HEK293 (cell line): ENCODE measurements at regions not wholly inside any gene's neighbourhood (a gene's known extent, or its start where the extent isn't known, plus 50 kb on each side); places are given as distances from the start of the nearest gene placed in this dataset.

Experiments
- CTCF ChIA-PET: fragments of 350-600 bp; formaldehyde crosslinking; extraction: SDS; loops from one replicate; lab custom pipeline; 2021; ENCODE audit warnings: antibody characterized with exemption; lab: Yijun Ruan, JAX
- POLR2A ChIA-PET: fragments of 300-600 bp; formaldehyde crosslinking; extraction: SDS; loops from one replicate; lab custom pipeline; 2020; ENCODE audit warnings: antibody characterized with exemption, inconsistent platforms; lab: Yijun Ruan, JAX
- H3K27ac ChIP-seq: fragments of 200-500 bp; sonication (Bioruptor generic); 2 replicates; pipeline ENCODE4 v1.5.1; 2014; ENCODE audit warnings: low read depth, low read length, control low read depth, inconsistent platforms; ENCODE audit errors: extremely low read depth
- H3K36me3 ChIP-seq, 2 experiments: fragments of 200-500 bp in 1 of 2; sonication (Bioruptor generic) in 1 of 2; 1 replicate in 1 of 2; 2 replicates in 1 of 2; pipeline ENCODE4 v1.5.1; 2014 to 2017; ENCODE audit warnings: inconsistent platforms in 2 of 2, low read length in 2 of 2; ENCODE audit not compliant: control insufficient read depth in 2 of 2, insufficient read depth in 1 of 2
- H3K4me1 ChIP-seq: fragments of 200-500 bp; sonication (Bioruptor generic); 2 replicates; pipeline ENCODE4 v1.5.1; 2014; ENCODE audit warnings: mild to moderate bottlenecking, low read length, inconsistent platforms; ENCODE audit not compliant: control insufficient read depth, insufficient read depth
- H3K4me3 ChIP-seq: 2 replicates; pipeline ENCODE4 v1.5.1; 2011; ENCODE audit warnings: low read depth, mild to moderate bottlenecking, control low read depth, low read length, moderate library complexity
- H3K9me3 ChIP-seq: fragments of 200-500 bp; sonication (Bioruptor generic); 2 replicates; pipeline ENCODE4 v1.5.1; 2014; ENCODE audit warnings: low read depth, low read length, inconsistent platforms; ENCODE audit not compliant: control insufficient read depth, insufficient read depth
- GLI4 ChIP-seq: fragments of 450-650 bp; formaldehyde crosslinking; IDR thresholded peaks from 2 replicates; pipeline ENCODE4 v1.5.1; 2016; ENCODE audit warnings: missing biosample characterization, missing genetic modification characterization
- GLIS1 ChIP-seq: fragments of 450-650 bp; formaldehyde crosslinking; IDR thresholded peaks from 2 replicates; pipeline ENCODE4 v1.5.1; 2016; ENCODE audit warnings: missing biosample characterization, missing genetic modification characterization
- KLF7 ChIP-seq: fragments of 450-650 bp; formaldehyde crosslinking; IDR thresholded peaks from 2 replicates; pipeline ENCODE4 v1.5.1; 2016; ENCODE audit warnings: missing biosample characterization, missing genetic modification characterization, borderline replicate concordance
- ZBTB44 ChIP-seq: fragments of 450-650 bp; IDR thresholded peaks from 2 replicates; pipeline ENCODE4 v1.5.1; 2018; ENCODE audit warnings: missing biosample characterization, mild to moderate bottlenecking, missing genetic modification characterization
- ZBTB8A ChIP-seq: fragments of 450-650 bp; formaldehyde crosslinking; IDR thresholded peaks from 2 replicates; pipeline ENCODE4 v1.5.1; 2016; ENCODE audit warnings: missing biosample characterization, missing genetic modification characterization
- ZIC2 ChIP-seq: fragments of 450-650 bp; formaldehyde crosslinking; IDR thresholded peaks from 2 replicates; pipeline ENCODE4 v1.5.1; 2016; ENCODE audit warnings: missing biosample characterization, missing genetic modification characterization
- ZNF138 ChIP-seq: fragments of 450-650 bp; formaldehyde crosslinking; IDR thresholded peaks from 2 replicates; pipeline ENCODE4 v1.5.1; 2016; ENCODE audit warnings: missing biosample characterization, missing genetic modification characterization, borderline replicate concordance
- ZNF155 ChIP-seq: fragments of 450-650 bp; formaldehyde crosslinking; IDR thresholded peaks from 2 replicates; pipeline ENCODE4 v1.5.1; 2016; ENCODE audit warnings: missing biosample characterization, missing genetic modification characterization
- ZNF626 ChIP-seq: fragments of 450-650 bp; sonication (Bioruptor Pico); formaldehyde crosslinking; IDR thresholded peaks from 2 replicates; pipeline ENCODE4 v1.5.1; 2018; ENCODE audit warnings: missing biosample characterization, missing genetic modification characterization, inconsistent platforms
- ZNF654 ChIP-seq: fragments of 450-650 bp; formaldehyde crosslinking; IDR thresholded peaks from 2 replicates; pipeline ENCODE4 v1.5.1; 2016; ENCODE audit warnings: low read depth, missing biosample characterization, missing genetic modification characterization
- ZNF776 ChIP-seq: fragments of 450-650 bp; formaldehyde crosslinking; IDR thresholded peaks from 2 replicates; pipeline ENCODE4 v1.5.0; 2017; ENCODE audit warnings: missing biosample characterization, missing genetic modification characterization, borderline replicate concordance
- TF ChIP-seq, protein P1 (sequence below): fragments of 450-650 bp; formaldehyde crosslinking; IDR thresholded peaks from 2 replicates; pipeline ENCODE4 v1.5.1; 2016; ENCODE audit warnings: missing biosample characterization, missing genetic modification characterization
- TF ChIP-seq, protein P2 (sequence below): fragments of 450-650 bp; formaldehyde crosslinking; IDR thresholded peaks from 2 replicates; pipeline ENCODE4 v1.5.1; 2017; ENCODE audit warnings: missing biosample characterization, missing genetic modification characterization
- TF ChIP-seq, protein P3 (sequence below): fragments of 450-650 bp; formaldehyde crosslinking; IDR thresholded peaks from 2 replicates; pipeline ENCODE4 v1.5.1; 2016; ENCODE audit warnings: missing biosample characterization, missing genetic modification characterization
- TF ChIP-seq, protein P4 (sequence below): fragments of 450-650 bp; formaldehyde crosslinking; IDR thresholded peaks from 2 replicates; pipeline ENCODE4 v1.5.1; 2017; ENCODE audit warnings: missing biosample characterization, missing genetic modification characterization

- Histone ChIP-seq H3K27ac (no peak overlapping the region), H3K36me3 (no peaks in the 10 kb centered on the region), H3K4me3 (no peak overlapping the region), H3K9me3 (no peaks in the 10 kb centered on the region), H3K4me1 (peaks cover 7% of the 10 kb centered on the region; the same call in 1 of the 2 replicates)
- TF ChIP-seq ZNF626, result no peak
- no peak for TF ChIP-seq GLI4 (tag by site-specific recombination)
- TF ChIP-seq ZNF138 (tag by site-specific recombination), result no peak
- ChIA-PET CTCF (interaction anchor here (0.6 to 8.2 kb wide), 6 partner anchors 16 to 1899 kb away, joined by 3 to 105 read pairs (median 4); no protein-coding TSS in a partner anchor), POLR2A (no interaction called here)
These were observed 129.5 kb upstream of the CDK1 start for GRCh38 chr10:60648761-60649160.

- H3K4me1 ChIP-seq, result peaks cover 7% of the 10 kb centered on the region; the same call in 1 of the 2 replicates
- H3K27ac ChIP-seq, result no peak overlapping the region
- H3K9me3 ChIP-seq, result no peaks in the 10 kb centered on the region
- no peaks in the 10 kb centered on the region for H3K36me3 ChIP-seq
- TF ChIP-seq, protein P1, sequence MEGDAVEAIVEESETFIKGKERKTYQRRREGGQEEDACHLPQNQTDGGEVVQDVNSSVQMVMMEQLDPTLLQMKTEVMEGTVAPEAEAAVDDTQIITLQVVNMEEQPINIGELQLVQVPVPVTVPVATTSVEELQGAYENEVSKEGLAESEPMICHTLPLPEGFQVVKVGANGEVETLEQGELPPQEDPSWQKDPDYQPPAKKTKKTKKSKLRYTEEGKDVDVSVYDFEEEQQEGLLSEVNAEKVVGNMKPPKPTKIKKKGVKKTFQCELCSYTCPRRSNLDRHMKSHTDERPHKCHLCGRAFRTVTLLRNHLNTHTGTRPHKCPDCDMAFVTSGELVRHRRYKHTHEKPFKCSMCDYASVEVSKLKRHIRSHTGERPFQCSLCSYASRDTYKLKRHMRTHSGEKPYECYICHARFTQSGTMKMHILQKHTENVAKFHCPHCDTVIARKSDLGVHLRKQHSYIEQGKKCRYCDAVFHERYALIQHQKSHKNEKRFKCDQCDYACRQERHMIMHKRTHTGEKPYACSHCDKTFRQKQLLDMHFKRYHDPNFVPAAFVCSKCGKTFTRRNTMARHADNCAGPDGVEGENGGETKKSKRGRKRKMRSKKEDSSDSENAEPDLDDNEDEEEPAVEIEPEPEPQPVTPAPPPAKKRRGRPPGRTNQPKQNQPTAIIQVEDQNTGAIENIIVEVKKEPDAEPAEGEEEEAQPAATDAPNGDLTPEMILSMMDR, result peak; percentile 52; the same call in 1 of the 2 replicates
- TF ChIP-seq ZNF155 (tag by site-specific recombination) (no peak), ZNF654 (peak; percentile 89)
- TF ChIP-seq, protein P2, sequence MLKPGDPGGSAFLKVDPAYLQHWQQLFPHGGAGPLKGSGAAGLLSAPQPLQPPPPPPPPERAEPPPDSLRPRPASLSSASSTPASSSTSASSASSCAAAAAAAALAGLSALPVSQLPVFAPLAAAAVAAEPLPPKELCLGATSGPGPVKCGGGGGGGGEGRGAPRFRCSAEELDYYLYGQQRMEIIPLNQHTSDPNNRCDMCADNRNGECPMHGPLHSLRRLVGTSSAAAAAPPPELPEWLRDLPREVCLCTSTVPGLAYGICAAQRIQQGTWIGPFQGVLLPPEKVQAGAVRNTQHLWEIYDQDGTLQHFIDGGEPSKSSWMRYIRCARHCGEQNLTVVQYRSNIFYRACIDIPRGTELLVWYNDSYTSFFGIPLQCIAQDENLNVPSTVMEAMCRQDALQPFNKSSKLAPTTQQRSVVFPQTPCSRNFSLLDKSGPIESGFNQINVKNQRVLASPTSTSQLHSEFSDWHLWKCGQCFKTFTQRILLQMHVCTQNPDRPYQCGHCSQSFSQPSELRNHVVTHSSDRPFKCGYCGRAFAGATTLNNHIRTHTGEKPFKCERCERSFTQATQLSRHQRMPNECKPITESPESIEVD, result peak; percentile 35; the same call in 1 of the 2 replicates
- CTCF ChIA-PET, result interaction anchor here (0.6 to 8.2 kb wide), 32 partner anchors 11 to 936 kb away, joined by 3 to 105 read pairs (median 4); no protein-coding TSS in a partner anchor
- POLR2A ChIA-PET, result no interaction called here
- H3K4me3 ChIP-seq, result no peak overlapping the region
These were observed 131.1 kb upstream of the CDK1 start for GRCh38 chr10:60646966-60647796.

GRCh38 chr10:60645980-60646379, 132.3 kb upstream of the CDK1 start:
- Histone ChIP-seq H3K36me3 (no peaks in the 10 kb centered on the region), H3K27ac (no peak overlapping the region), H3K4me1 (peaks cover 7% of the 10 kb centered on the region; the same call in 1 of the 2 replicates), H3K4me3 (no peak overlapping the region), H3K9me3 (no peaks in the 10 kb centered on the region)
- CTCF ChIA-PET, result interaction anchor here (0.6 to 8.2 kb wide), 16 partner anchors 10 to 531 kb away, joined by 3 to 105 read pairs (median 4); no protein-coding TSS in a partner anchor
- POLR2A ChIA-PET, result no interaction called here
- no peak for TF ChIP-seq KLF7 (tag by site-specific recombination)
- no peak for TF ChIP-seq ZNF776 (tag by site-specific recombination)
- no peak for TF ChIP-seq ZIC2
- no peak for TF ChIP-seq ZBTB44 (tag by site-specific recombination)
- TF ChIP-seq, protein P3, sequence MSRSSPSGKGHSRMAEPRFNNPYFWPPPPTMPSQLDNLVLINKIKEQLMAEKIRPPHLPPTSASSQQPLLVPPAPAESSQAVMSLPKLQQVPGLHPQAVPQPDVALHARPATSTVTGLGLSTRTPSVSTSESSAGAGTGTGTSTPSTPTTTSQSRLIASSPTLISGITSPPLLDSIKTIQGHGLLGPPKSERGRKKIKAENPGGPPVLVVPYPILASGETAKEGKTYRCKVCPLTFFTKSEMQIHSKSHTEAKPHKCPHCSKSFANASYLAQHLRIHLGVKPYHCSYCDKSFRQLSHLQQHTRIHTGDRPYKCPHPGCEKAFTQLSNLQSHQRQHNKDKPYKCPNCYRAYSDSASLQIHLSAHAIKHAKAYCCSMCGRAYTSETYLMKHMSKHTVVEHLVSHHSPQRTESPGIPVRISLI (tag by site-specific recombination), result no peak
- TF ChIP-seq, protein P4, sequence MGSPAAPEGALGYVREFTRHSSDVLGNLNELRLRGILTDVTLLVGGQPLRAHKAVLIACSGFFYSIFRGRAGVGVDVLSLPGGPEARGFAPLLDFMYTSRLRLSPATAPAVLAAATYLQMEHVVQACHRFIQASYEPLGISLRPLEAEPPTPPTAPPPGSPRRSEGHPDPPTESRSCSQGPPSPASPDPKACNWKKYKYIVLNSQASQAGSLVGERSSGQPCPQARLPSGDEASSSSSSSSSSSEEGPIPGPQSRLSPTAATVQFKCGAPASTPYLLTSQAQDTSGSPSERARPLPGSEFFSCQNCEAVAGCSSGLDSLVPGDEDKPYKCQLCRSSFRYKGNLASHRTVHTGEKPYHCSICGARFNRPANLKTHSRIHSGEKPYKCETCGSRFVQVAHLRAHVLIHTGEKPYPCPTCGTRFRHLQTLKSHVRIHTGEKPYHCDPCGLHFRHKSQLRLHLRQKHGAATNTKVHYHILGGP, result no peak
- no peak for TF ChIP-seq GLIS1 (tag by site-specific recombination)
- TF ChIP-seq ZBTB8A (tag by site-specific recombination), result no peak
